ENCODE measurements at regions not wholly inside any gene's neighbourhood (a gene's known extent, or its start where the extent isn't known, plus 50 kb on each side); places are given as distances from the start of the nearest gene placed in this dataset.
"Not testable (repeated sequence)": the region's sequence is repeated elsewhere in the genome, so short reads cannot be mapped to it uniquely, and the experiment has no call there.

DNA sequence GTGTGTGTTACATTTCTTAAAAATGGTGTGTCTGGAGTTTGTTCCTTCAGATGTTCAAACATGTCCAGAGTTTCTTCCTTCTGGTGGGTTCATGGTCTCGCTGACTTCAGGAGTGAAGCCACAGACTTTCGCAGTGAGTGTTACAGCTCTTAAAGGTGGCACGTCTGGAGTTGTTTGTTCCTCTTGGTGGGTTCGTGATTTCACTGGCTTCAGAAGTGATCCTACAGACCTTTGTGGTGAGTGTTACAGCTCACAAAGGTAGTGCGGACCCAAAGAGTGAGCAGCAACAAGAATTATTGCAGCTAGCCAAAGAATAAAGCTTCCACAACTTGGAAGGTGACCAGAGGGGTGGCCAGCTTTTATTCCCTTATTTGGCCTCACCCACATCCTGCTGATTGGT is 183.7 kb downstream of the COPRS start:
- DNase-seq = not testable (repeated sequence)

DNA sequence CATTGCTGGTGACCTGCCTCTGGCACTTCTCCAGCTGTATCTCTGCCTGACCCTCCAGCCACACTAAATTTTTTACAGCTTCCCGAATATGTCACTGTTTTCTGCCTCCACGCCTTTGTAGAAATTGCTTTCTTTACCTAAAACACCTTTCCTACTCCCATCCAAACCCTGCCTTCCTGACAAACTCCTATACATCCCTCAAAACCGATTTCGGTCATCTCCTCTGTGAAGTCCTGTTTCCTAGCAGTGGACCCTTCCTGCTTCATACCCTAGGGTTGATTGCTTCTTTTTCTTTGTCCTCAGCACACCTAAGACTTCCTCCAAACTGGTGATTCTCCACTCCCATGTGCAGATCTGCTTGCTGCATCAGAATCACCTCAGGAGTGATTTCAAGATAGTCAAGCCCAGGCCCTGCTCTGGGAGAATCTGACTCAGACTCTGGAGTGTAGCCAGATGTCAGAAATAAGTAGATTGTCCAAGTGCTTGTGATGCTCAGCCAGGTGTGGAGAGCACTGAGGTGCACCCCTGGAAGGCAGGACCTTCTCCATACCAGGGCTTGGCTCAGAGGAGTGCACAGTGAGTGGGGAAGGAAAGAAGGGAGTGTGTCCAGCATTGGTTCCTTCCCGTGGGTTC is 184.2 kb downstream of the COPRS start:
- no peak for DNase-seq

DNA sequence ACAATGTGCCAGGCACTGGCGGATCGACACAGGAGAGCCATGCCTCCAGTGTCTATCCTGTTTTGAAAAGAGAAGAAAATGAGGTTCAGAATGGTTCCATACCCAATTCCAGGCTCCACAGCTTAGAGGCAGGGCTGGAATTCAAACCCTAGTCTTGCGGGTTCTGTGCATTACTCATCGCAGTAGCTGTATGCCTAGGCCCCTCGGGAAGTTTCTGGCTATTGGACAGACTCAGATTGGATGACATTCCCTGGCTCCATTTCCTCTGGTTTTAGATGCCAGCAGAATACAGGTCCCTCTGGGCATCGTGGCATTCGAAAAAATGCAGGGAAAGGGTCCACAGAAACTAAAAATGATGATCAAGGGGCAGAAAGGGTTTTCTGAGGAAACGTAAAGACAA is 184.7 kb downstream of the COPRS start:
- DNase-seq = no peak

DNA sequence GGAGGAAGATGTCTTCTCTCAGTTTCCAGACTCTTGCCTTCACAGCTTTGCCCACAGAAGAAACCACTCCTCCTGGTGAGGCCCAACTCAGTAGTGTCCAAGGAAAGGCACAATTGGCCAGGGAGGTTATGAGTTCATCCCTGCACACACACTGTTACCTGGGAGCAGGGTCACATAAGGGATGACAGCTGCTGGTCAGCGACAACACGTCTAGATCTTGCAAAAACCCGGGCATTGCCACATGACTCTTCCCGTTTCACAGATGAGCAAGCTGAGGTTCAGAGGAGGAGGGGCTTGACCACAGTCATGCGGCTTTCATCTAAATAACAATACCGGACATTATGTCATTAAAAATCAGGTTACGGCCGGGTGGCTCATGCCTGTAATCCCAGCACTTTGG is 186.0 kb downstream of the COPRS start:
- DNase-seq = no peak

DNA sequence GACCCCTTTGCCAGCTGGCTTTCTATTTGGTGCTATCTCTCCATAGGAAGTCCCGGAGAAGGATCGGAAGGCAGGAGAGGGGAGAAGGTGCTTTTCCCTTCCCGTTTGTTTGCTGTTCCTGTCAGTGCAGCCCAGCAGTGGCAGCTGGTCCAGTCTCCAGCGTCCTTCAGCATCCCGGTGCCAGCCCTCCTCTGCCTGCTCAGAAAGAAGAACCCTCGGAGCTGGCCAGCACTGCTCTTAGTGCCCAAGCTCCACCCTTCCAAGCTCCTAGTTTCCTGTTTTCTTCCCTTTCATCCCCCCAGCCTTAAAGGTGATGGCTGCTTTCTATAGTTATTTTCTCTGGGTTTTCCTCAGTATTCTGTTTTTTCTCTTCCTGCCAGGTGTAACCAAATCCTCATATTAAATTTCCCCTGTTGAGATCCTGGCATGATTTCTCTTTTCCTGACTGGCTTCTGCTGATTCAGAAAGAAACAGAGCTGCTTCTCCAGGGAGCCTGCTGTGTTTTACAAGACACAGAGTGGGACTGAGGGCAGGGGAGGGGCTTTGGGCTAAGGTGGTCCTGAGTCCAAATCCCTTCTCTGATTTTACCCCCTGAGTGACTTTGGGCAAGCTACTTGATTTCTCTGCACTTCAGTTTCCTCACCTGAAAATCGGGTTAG is 186.8 kb downstream of the COPRS start:
- peak; percentile 47 for DNase-seq

DNA sequence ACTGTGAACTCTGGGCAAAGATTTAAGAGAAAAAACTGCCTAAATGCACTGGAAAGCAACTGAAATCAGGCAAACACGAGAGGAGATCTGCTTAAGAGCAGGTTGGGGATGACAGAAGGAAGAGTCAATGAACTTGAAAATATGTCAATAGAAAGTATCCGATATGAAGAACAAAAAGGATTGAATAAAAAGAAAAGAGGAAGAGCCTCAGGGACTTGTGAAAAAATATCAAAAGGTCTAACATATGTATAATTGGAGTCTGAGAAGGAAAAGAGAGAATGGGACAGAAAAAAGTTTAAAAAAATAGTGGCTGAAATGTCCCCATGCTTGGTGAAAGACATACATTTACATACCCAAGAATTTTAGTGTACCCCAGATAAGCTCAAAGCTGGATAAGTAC is 195.5 kb downstream of the COPRS start:
- DNase-seq = no peak

DNA sequence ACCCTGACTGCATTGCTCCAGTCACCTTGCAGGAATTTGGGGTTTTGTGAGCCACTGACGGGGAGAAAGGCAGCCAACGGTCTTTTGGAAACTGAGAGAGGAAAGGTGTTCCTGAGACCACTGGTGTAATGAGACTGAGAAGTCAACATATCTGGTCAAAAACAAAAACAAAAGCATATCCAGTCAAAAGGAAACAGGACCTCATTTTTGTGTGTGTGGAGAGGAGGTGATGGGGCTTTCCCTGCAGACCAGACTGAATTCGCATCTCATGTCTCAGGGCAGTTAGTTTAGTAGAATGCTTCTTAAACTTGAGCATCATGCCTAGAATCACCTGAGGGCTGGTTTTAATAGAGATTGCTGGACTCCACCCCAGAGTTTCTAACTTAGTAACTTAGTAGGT is 198.4 kb downstream of the COPRS start:
- DNase-seq = no peak

DNA sequence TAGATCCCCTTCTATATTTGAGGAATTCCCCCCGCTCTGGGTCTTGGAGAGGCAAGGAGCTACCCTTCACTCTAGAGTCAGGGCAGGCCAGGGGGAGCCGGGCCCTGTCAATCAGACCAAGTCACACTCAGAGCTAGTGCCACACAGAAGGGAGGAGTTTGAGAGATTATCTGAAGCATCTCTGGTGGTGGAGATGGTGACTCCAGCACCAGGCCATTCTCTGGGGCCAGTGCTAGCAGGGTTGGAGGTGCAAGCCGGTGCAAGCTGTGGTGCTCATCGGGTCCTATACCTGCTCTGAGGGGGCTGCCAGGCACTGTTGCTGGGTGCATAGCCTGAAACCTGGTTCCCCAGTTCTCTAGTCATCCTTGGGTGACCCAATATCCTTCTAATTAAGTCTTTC is 201.2 kb downstream of the COPRS start:
- DNase-seq = no peak

DNA sequence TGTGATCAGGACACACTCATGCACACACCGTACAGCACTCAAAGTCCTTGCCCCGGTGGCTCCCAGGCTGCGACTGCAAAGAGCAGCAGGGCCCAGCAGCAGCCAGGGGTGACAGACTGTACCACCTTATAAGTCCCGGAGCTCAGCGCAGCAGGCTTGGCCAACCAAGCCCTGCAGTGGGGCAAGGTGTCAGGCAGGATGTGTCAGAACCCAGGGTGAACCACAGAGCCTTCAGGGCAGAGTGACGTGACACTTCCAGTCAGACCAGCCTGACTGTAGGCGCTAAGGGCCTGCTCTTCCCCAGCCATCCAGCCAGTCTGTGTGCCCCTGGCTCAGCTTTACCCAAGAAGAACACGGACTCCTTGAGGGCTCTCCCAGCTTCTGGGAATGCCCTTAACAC is 204.1 kb downstream of the COPRS start:
- no peak for DNase-seq

DNA sequence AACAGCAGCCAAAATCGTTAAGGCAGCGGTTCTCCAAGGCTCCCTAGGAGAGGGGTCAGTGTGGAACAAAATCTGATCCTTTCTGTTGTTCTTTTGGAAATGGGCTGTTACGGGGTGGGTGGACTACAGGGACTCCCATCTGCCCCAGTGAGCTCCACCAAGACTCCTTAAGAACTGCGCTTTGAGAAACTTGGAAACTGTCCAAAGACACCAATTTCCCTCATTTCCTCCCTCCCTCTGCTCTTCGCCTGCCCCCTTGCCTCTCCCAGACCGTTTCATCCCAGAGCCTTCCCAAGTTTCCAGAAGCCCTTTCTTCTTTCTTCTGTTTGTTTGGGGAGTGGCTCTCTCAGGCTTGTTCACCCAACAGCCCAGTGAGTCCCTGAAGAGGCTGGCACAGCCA is 205.4 kb downstream of the COPRS start:
- no peak for DNase-seq

DNA sequence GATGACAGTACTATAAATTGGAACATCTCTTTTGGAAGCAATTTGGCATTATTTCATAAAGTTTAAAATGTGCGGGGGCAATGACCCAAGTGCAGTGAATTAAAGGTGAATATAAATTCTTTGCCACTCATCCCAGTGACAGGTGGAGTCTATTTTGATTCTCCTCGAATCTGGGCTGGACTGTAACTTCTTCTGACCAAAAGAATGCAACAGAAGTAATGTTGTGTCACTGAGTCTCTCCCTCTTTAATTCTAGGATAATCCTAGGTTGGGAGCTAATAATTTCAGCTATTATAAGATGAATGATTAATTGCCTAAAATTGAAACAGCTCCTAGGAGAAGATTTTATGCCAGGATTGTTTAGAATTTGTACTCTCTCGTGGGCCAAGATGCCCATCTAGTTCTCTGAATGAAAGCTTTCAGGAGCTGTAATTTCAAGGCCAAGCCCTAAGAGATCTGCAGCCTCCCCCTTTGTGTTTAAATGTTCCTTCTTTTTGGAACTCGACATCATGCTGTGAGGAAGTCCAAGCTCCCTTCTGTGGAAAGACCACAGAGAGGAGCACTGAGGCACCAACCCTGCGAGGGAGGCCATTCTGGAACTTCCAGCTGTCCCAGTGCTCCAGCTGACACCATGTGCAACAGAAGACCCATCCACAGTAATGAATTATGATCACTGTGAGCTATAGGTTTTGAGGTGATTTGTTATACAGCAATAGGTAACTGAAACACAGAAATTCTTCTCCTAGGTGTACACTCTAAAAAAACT is 208.1 kb downstream of the COPRS start:
- no peak for DNase-seq

DNA sequence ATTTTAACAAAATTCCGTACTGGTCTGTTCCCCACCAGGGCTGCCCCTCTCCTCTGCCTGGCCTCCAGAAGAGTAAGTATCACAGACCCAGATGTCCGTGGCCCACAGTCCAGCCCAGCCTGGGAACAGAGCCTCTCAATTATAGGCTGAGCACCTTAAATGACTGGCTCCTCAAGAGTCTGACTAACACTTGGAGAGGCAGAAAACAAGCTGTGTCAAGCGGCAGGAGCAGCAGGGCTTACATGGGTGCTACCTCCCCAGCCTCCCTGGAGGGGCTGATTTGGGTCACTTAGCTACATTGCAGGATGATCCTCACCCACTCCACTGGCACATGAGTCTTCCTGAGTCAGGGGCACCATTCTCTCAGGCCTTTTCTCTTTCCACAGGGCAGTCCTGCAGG is 209.7 kb downstream of the COPRS start:
- no peak for DNase-seq

DNA sequence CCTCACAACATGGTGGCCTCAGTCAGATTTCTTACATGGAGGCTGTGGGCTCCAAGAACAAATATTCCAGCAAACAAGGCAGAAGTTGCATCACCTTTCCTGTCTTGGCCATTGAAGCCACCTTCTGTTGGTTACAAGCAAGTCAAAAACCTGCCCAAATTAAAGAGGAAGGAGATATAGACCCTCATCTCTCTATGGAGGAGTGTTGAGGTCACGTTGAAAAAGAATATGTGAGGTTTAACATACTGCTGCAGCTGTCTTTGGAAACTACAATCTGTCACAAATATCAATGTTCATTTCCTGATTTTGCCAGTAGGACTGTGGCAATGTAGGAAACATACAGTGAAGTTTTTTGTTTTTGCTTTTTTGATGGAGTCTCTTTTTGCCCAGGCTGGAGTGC is 211.4 kb downstream of the COPRS start:
- no peak for DNase-seq

DNA sequence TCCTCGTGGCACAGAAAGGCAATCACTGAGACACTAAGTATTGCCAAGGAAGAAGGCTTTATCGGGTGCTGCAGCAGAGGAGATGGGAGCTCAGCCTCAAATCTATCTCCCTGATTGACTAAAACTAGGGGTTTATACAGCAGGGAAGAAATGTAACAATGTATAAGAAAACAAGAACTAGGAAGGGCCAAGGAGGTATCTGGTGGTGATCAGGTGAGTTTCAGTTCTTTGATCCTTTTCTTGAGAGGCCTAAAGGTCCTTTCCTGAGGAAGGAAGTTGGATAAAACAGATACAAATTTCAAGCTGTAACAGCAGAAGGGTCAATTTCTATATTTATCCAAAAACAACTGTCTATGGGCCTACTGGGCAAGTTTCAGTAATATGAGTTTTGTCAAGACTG is 212.4 kb downstream of the COPRS start:
- DNase-seq = no peak

DNA sequence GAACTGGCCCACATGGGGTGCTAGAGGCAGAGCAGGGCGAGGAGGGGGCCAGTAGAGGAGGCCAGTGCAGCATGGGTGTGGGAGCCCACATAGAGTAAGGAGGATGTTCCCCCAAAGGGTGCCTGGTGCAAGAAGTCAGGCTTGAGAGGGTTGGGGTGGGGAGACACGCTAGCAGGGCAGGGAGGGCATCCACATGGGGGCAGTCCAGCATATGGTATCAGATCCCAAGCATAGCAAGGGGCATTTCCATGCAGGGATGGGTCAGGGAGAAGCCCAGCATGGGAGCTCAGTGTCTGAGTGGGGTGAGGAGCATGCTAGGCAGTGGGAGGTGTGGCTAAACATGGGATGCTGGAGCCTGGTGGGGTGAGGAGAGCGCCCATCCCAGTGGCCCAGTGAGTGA is 213.7 kb downstream of the COPRS start:
- no peak for DNase-seq

DNA sequence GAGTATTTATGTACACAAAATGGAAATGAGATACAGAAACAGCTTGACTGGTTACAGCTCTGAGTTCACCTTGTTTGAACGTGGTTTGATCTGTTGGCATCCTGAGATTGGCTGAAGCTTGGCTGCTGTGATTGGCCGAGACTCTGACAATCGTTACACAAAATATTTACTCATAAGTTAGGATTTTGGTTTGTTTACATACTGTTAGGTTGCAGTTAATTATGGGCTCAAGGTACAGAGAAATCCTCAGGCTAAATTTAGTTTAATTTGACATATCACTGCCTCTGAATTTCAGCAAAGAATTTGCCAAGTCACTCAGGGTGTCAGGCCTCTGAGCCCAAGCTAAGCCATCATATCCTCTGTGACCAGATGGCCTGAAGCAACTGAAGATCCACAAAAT is 227.3 kb downstream of the COPRS start:
- DNase-seq = no peak

DNA sequence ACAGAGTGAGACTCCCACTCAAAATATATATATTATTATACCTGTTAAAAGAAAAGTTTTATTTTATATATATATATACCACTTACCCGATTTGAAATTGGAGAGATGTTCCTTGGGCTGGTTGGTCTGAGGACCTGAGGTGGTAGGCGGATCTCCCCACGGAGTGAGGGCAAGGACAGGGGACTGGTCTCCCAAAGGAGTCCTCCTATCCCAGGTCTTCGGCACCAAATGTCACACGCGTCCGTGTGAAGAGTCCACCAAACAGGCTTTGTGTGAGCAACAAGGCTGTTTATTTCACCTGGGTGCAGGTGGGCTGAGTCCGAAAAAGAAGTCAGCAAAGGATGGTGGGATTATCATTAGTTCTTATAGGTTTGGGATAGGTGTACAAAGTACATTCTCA is 228.2 kb downstream of the COPRS start:
- not testable (repeated sequence) for DNase-seq

DNA sequence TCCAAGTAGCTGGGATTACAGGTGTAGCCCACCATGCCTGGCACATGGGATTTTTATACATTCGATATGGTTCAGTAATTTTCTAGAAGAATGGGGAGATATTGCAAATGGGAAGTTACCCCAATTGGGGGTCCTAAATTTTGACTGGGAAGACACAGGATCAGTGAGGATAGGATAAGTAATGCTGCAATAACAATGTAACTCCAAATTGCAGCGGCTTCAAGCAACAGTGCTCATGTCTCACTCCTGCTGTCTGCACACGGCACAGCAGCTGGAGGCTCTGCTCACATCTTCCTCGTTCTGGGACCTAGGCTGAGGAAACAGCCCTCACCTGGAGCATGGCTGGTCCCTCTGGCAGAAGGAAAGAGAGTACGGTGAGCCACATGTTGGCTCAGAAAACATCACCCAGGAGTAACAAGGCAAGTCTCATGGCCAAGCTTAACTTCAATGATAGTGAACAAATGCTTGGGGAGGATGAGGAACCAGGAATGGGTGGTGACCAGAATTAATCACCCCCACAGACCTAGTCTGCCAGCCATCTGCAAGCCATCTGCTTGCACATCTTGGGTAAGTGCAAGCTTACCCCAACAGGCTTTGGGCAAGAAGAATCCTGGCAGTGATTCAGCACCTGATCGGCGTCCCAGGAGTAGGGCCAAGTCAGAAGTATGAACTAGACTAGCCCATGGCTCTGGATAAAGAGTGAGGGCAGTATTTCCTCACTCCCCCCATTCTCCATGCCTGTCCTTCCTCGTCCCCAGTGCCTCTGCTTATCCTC is 229.2 kb downstream of the COPRS start:
- DNase-seq = peak; percentile 81

DNA sequence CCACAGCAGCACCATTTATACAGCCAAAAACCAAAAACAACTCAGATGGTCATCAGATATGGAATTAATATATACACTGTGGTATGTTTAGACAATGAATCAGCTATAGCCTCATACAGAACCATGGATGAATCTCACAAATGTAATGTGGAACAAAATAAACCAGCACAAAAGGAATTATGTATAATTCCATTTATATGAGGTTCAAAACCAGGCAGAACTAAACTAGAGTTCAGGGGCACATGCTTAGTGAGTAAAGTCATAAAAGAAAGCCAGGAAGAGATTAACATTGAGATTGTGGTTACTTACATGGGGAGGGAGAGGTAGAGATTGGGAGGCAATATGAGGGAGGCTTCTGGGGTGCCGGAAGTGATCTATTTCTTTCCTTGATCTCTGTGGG is 231.1 kb downstream of the COPRS start:
- no peak for DNase-seq

DNA sequence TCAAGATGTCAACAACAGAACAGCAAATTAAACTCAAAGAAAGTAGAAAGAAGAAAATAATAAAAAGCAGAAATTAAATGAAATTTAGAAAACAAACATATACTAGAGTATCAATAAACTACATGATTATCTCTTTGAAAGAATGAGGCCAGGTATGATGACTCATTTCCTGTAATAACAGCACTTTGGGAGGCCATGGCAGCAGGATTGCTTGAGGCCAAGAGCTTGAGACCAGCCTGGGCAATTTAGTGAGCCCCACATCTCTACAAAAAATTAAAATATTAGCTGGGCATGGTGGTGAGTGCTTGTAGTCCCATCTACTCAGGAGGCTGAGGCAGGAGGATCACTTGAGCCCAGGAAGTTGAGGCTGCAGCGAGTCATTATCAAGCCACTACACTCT is 232.5 kb downstream of the RAB11FIP4 start:
- DNase-seq = no peak

DNA sequence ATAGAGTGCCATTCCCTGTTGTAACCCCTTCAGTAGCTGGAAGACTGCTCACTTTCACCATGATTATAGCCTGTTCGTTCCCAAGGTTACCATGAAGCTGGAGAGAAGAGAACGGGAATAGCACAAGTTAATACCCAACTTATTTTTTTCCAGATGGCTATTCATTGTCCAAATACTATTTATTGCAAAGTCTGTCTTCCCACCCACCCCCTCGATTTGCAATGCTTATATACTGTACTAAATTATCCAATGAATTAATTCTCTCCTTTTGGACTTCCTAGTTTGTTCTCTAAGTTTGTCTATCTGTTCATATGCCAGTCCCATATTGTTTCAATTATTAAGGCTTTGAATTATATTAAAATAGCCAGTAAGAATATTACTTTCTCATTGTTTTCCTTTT is 231.0 kb downstream of the RAB11FIP4 start:
- DNase-seq = no peak

DNA sequence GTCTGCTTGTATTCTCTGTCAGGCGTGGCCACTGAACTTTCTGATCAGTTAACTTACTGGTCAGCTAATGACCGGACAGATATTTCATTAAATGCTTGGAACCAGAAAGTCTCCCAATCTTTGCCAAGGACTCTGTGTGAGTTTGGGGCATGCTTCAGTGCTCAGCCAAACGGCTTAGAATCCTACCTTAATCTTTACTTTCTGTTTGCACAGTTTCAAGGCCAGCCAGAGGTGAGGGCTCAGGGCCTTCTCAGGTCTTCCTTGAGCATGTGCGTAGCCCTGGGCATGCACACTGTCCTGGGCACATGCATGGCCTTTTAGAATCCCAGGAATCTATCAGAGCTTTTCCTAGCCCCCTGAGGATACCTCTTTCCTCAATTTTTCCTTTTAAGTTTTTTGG is 230.1 kb downstream of the RAB11FIP4 start:
- DNase-seq = no peak

DNA sequence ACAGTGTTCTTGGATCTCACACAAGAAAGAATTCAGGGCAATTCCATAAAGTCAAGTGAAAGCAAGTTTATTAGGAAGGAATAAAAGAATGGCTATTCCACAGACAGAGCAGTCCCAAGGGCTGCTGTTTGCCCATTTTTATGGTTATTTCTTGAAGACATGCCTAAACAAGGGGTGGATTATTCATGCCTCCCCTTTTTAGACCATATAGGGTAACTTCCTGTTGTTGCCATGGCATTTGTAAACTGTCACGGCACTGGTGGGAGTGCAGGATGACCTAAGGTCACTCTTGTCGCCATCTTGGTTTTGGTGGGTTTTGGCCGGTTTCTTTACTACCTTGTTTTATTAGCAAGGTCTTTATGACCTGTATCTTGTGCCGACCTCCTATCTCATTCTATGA is 219.6 kb downstream of the RAB11FIP4 start:
- DNase-seq = not testable (repeated sequence)
